ENCODE measurements at regions not wholly inside any gene's neighbourhood (a gene's known extent, or its start where the extent isn't known, plus 50 kb on each side); places are given as distances from the start of the nearest gene placed in this dataset.

DNA sequence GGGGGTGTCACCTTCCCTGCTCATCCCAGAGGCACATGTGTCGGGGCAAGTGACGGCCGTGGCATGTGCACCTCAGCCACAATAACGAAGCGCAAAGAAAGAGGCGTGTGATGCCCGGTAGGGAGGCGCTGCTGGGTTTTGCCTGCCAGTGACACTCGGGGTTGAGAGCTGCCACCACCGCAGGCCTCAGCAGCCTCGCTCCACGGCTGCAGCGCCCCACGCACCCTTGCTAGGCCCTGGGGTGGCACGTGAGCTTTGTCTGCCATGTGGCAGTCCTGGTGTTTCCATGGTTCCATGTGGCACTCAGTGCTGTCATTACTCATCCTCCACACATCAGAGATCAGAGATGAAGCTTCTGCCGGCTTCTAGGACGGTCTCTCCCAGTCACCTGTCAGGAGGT lies 136.0 kb upstream of the AGAP1 start:
- TF ChIP-seq, protein P1, sequence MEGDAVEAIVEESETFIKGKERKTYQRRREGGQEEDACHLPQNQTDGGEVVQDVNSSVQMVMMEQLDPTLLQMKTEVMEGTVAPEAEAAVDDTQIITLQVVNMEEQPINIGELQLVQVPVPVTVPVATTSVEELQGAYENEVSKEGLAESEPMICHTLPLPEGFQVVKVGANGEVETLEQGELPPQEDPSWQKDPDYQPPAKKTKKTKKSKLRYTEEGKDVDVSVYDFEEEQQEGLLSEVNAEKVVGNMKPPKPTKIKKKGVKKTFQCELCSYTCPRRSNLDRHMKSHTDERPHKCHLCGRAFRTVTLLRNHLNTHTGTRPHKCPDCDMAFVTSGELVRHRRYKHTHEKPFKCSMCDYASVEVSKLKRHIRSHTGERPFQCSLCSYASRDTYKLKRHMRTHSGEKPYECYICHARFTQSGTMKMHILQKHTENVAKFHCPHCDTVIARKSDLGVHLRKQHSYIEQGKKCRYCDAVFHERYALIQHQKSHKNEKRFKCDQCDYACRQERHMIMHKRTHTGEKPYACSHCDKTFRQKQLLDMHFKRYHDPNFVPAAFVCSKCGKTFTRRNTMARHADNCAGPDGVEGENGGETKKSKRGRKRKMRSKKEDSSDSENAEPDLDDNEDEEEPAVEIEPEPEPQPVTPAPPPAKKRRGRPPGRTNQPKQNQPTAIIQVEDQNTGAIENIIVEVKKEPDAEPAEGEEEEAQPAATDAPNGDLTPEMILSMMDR (IDR thresholded peaks at IDR 0.05) = no peak
- ATAC-seq = peak in 1 of 2 donors; percentile 8
- Histone ChIP-seq H3K27ac (no peak overlapping the region), H3K36me3 (no peaks in the 10 kb centered on the region), H3K4me1 (no peaks in the 10 kb centered on the region), H3K9me3 (no peaks in the 10 kb centered on the region), H3K27me3 (ENCODE audit: low read depth) (no peaks in the 10 kb centered on the region), H3K4me3 (no peak overlapping the region)
- intact Hi-C loops (cut with DNase I) = no loop called here
- DNase-seq = no peak

DNA sequence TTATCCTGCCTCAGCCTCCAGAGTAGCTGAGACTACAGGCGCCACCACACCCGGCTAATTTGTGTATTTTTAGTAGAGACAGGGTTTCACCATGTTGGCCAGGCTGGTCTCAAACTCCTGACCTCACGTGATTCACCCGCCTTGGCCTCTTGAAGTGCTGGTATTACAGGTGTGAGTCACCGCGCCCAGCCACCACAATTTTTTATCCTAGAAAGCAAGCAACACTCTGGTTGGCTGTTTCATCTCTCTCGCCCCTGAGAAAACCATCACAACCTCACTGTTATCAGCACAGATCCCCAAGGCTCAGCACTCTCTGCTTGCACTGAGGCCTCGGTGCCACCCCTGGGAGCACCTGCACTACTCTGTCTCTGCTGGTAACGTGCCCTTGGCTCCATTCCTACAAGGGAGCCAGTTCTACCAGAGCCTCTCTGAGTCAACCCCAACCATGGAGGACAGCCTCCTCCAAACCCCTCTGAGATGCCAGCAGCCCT lies 134.8 kb upstream of the AGAP1 start:
- intact Hi-C loops (cut with DNase I) = no loop called here
- H3K27me3 ChIP-seq (ENCODE audit: low read depth) = no peaks in the 10 kb centered on the region
- no peak overlapping the region for H3K4me3 ChIP-seq
- H3K9me3 ChIP-seq = no peaks in the 10 kb centered on the region
- DNase-seq = no peak
- no peak overlapping the region for H3K27ac ChIP-seq
- ATAC-seq = no peak
- H3K4me1 ChIP-seq = no peaks in the 10 kb centered on the region
- TF ChIP-seq, protein P1 (IDR thresholded peaks at IDR 0.05) = no peak
- no peaks in the 10 kb centered on the region for H3K36me3 ChIP-seq

DNA sequence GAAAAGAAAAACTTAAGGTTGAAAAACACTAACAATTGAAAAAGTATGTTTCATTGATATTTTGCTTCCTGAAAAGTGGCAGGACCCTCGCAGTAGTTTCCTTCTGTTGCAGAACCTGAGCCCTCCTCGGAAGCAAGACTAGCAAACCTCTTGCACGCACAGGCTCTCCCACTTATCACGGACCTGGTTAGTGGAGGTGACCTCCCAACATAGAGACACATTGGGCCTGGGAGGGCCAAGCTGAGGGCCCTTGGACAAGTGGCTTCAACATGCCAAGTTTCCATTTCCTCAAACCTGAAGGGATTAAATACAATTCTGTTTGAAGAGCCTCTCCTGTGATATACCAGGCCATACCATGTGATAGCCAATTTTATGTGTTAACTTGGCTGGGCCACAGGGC lies 133.4 kb upstream of the AGAP1 start:
- H3K9me3 ChIP-seq = no peaks in the 10 kb centered on the region
- no peak overlapping the region for H3K4me3 ChIP-seq
- ATAC-seq = no peak
- no peaks in the 10 kb centered on the region for H3K27me3 ChIP-seq (ENCODE audit: low read depth)
- no peaks in the 10 kb centered on the region for H3K36me3 ChIP-seq
- H3K4me1 ChIP-seq = no peaks in the 10 kb centered on the region
- TF ChIP-seq, protein P1 (IDR thresholded peaks at IDR 0.05) = no peak
- intact Hi-C loops (cut with DNase I) = no loop called here
- no peak for DNase-seq
- H3K27ac ChIP-seq = no peak overlapping the region

GRCh38 chr2:235365743-235366142 lies 128.1 kb upstream of the AGAP1 start:
- Histone ChIP-seq H3K9me3 (no peaks in the 10 kb centered on the region), H3K36me3 (no peaks in the 10 kb centered on the region), H3K27me3 (ENCODE audit: low read depth) (no peaks in the 10 kb centered on the region), H3K4me1 (no peaks in the 10 kb centered on the region), H3K27ac (no peak overlapping the region), H3K4me3 (no peak overlapping the region)
- TF ChIP-seq, protein P1 (IDR thresholded peaks at IDR 0.05) = no peak
- ATAC-seq = no peak
- DNase-seq = no peak
- intact Hi-C loops (cut with DNase I) = no loop called here

GRCh38 chr2:235366390-235366789 lies 127.5 kb upstream of the AGAP1 start:
- TF ChIP-seq, protein P1 (IDR thresholded peaks at IDR 0.05) = no peak
- DNase-seq = no peak
- no peak overlapping the region for H3K4me3 ChIP-seq
- H3K4me1 ChIP-seq = no peaks in the 10 kb centered on the region
- H3K27ac ChIP-seq = no peak overlapping the region
- no peak for ATAC-seq
- H3K36me3 ChIP-seq = no peaks in the 10 kb centered on the region
- no peaks in the 10 kb centered on the region for H3K9me3 ChIP-seq
- H3K27me3 ChIP-seq (ENCODE audit: low read depth) = no peaks in the 10 kb centered on the region
- intact Hi-C loops (cut with DNase I) = no loop called here

GRCh38 chr2:235366807-235367206 lies 127.0 kb upstream of the AGAP1 start:
- TF ChIP-seq, protein P1 (IDR thresholded peaks at IDR 0.05) = no peak
- no peaks in the 10 kb centered on the region for H3K9me3 ChIP-seq
- DNase-seq (no peak), ATAC-seq (no peak)
- H3K4me1 ChIP-seq = no peaks in the 10 kb centered on the region
- intact Hi-C loops (cut with DNase I) = no loop called here
- no peak overlapping the region for H3K4me3 ChIP-seq
- no peak overlapping the region for H3K27ac ChIP-seq
- no peaks in the 10 kb centered on the region for H3K27me3 ChIP-seq (ENCODE audit: low read depth)
- no peaks in the 10 kb centered on the region for H3K36me3 ChIP-seq
